HEK293T (cell line): ENCODE measurements at regions not wholly inside any gene's neighbourhood (a gene's known extent, or its start where the extent isn't known, plus 50 kb on each side); places are given as distances from the start of the nearest gene placed in this dataset.

ENCODE experiments used
- ARNT ChIP-seq: fragments of 450-650 bp; IDR thresholded peaks from 2 replicates; pipeline ENCODE4 v1.6.1; 2017; ENCODE audit warnings: mild to moderate bottlenecking
- SUZ12 ChIP-seq: fragments of 450-650 bp; IDR thresholded peaks from 2 replicates; pipeline ENCODE4 v1.6.1; 2016; ENCODE audit warnings: mild to moderate bottlenecking
- TARDBP ChIP-seq: fragments of 450-650 bp; IDR thresholded peaks from 2 replicates; pipeline ENCODE4 v1.6.1; 2016

- TF ChIP-seq ARNT (no peak), TARDBP (no peak), SUZ12 (no peak)
Measured at GRCh38 chr3:178109691-178110090, 426.5 kb upstream of the KCNMB2 start.
